ENCODE measurements at regions not wholly inside any gene's neighbourhood (a gene's known extent, or its start where the extent isn't known, plus 50 kb on each side); places are given as distances from the start of the nearest gene placed in this dataset.

DNA sequence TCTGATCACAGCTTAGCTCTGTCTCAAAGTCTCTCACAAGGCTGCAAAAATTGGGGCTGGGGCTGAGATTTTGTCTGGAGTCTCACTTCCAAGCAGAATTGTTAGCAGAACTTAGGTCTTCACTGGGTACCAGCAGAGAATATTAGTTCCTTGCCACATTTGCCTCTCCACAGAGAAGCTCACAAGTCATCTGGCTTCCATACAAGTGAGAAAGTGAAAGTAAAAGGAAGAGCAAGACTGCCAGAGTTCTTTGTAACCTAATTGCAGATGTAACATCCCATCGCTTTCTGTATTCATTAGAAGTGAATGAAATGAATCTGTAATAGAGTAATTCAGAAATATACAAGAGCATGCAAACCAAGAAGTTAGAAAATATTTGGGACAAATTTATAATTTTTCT lies 624.1 kb upstream of the GNPDA2 start:
- Histone ChIP-seq H3K4me3 (peak overlapping the region; percentile 44), H3K9ac (ENCODE audit: insufficient read length) (no peak overlapping the region), H3K9me3 (ENCODE audit: low read depth, low read length) (no peaks in the 10 kb centered on the region; the same call in 1 of the 2 replicates), H3K27ac (peak overlapping the region; percentile 61), H3K36me3 (ENCODE audit: insufficient read depth, low read length) (no peaks in the 10 kb centered on the region)
- TF ChIP-seq FOXP2 (optimal IDR thresholded peaks at IDR 0.05; ENCODE audit: control extremely low read depth, extremely low read length, insufficient read depth) (no peak), POLR2AphosphoS5 (IDR thresholded peaks at IDR 0.05; ENCODE audit: borderline replicate concordance, low read depth, low read length) (no peak), EZH2 (IDR thresholded peaks at IDR 0.05) (no peak)
- no peak for DNase-seq (ENCODE audit: low read depth, low spot score)

- no peak for TF ChIP-seq FOXP2 (optimal IDR thresholded peaks at IDR 0.05; ENCODE audit: control extremely low read depth, extremely low read length, insufficient read depth)
- TF ChIP-seq POLR2AphosphoS5 (IDR thresholded peaks at IDR 0.05; ENCODE audit: borderline replicate concordance, low read depth, low read length) = no peak
- TF ChIP-seq EZH2 (IDR thresholded peaks at IDR 0.05) = no peak
- no peak overlapping the region for H3K9ac ChIP-seq (ENCODE audit: insufficient read length)
- no peaks in the 10 kb centered on the region for H3K36me3 ChIP-seq (ENCODE audit: insufficient read depth, low read length)
- no peak overlapping the region for H3K27ac ChIP-seq
- no peak for DNase-seq (ENCODE audit: low read depth, low spot score)
- H3K4me3 ChIP-seq = no peak overlapping the region
- no peaks in the 10 kb centered on the region; the same call in 1 of the 2 replicates for H3K9me3 ChIP-seq (ENCODE audit: low read depth, low read length)
These were observed 623.5 kb upstream of the GNPDA2 start for GRCh38 chr4:45349859-45350258.

DNA sequence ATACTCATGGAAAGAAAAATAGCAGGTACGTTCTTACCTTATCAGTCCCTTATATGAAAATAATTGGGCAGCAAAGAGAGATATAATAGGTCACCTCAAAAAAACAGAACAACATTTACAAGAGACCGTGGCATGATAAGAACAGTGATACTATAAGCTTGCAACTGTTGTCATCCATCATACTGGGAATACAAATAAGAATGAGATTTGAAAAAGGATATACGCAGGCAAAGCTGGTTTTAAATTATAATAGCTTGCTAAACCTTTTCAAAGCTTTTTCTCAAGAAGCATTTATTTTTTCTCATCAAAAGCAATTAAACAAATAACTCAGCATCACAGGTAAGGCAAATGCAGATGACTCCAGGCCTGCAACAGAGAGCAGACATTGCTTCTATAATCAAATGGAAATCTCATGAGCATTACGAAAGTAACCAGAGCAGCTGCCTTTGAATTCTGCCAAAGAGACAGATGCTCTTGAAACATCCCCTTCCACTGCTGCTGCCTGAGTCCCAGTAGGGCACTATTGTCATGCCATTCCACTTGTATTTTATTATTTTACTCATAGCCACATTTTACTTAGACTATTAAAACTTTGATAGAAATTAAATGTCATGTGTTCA lies 620.6 kb upstream of the GNPDA2 start:
- H3K36me3 ChIP-seq (ENCODE audit: insufficient read depth, low read length) = no peaks in the 10 kb centered on the region
- H3K27ac ChIP-seq = 0 out of 2 replicates have a peak overlapping the region, but pooled peaks have one; percentile 20
- H3K4me3 ChIP-seq = no peak overlapping the region
- TF ChIP-seq EZH2 (IDR thresholded peaks at IDR 0.05) = no peak
- no peak for TF ChIP-seq FOXP2 (optimal IDR thresholded peaks at IDR 0.05; ENCODE audit: control extremely low read depth, extremely low read length, insufficient read depth)
- TF ChIP-seq POLR2AphosphoS5 (IDR thresholded peaks at IDR 0.05; ENCODE audit: borderline replicate concordance, low read depth, low read length) = no peak
- H3K9me3 ChIP-seq (ENCODE audit: low read depth, low read length) = no peaks in the 10 kb centered on the region
- DNase-seq (ENCODE audit: low read depth, low spot score) = no peak
- no peak overlapping the region for H3K9ac ChIP-seq (ENCODE audit: insufficient read length)

- Histone ChIP-seq H3K27ac (peak overlapping the region; percentile 70), H3K9me3 (ENCODE audit: low read depth, low read length) (no peaks in the 10 kb centered on the region), H3K4me3 (peak overlapping the region; percentile 50), H3K9ac (ENCODE audit: insufficient read length) (no peak overlapping the region), H3K36me3 (ENCODE audit: insufficient read depth, low read length) (no peaks in the 10 kb centered on the region)
- DNase-seq (ENCODE audit: low read depth, low spot score) = peak; percentile 66
- TF ChIP-seq POLR2AphosphoS5 (IDR thresholded peaks at IDR 0.05; ENCODE audit: borderline replicate concordance, low read depth, low read length) = peak; percentile 70
- TF ChIP-seq FOXP2 (optimal IDR thresholded peaks at IDR 0.05; ENCODE audit: control extremely low read depth, extremely low read length, insufficient read depth) = no peak
- TF ChIP-seq EZH2 (IDR thresholded peaks at IDR 0.05) = no peak
These were observed 619.2 kb upstream of the GNPDA2 start for GRCh38 chr4:45345558-45345957.

- TF ChIP-seq FOXP2 (optimal IDR thresholded peaks at IDR 0.05; ENCODE audit: control extremely low read depth, extremely low read length, insufficient read depth) = no peak
- no peak for TF ChIP-seq POLR2AphosphoS5 (IDR thresholded peaks at IDR 0.05; ENCODE audit: borderline replicate concordance, low read depth, low read length)
- TF ChIP-seq EZH2 (IDR thresholded peaks at IDR 0.05) = no peak
- H3K27ac ChIP-seq = no peak overlapping the region
- no peak for DNase-seq (ENCODE audit: low read depth, low spot score)
- no peaks in the 10 kb centered on the region for H3K9me3 ChIP-seq (ENCODE audit: low read depth, low read length)
- no peak overlapping the region for H3K9ac ChIP-seq (ENCODE audit: insufficient read length)
- no peak overlapping the region for H3K4me3 ChIP-seq
- no peaks in the 10 kb centered on the region for H3K36me3 ChIP-seq (ENCODE audit: insufficient read depth, low read length)
These were observed 605.4 kb upstream of the GNPDA2 start for GRCh38 chr4:45331802-45332201.

GRCh38 chr4:45327544-45327943 lies 601.2 kb upstream of the GNPDA2 start:
- Histone ChIP-seq H3K36me3 (ENCODE audit: insufficient read depth, low read length) (no peaks in the 10 kb centered on the region), H3K4me3 (no peak overlapping the region), H3K27ac (no peak overlapping the region), H3K9ac (ENCODE audit: insufficient read length) (no peak overlapping the region), H3K9me3 (ENCODE audit: low read depth, low read length) (no peaks in the 10 kb centered on the region)
- TF ChIP-seq POLR2AphosphoS5 (IDR thresholded peaks at IDR 0.05; ENCODE audit: borderline replicate concordance, low read depth, low read length) (no peak), EZH2 (IDR thresholded peaks at IDR 0.05) (no peak), FOXP2 (optimal IDR thresholded peaks at IDR 0.05; ENCODE audit: control extremely low read depth, extremely low read length, insufficient read depth) (no peak)
- no peak for DNase-seq (ENCODE audit: low read depth, low spot score)

DNA sequence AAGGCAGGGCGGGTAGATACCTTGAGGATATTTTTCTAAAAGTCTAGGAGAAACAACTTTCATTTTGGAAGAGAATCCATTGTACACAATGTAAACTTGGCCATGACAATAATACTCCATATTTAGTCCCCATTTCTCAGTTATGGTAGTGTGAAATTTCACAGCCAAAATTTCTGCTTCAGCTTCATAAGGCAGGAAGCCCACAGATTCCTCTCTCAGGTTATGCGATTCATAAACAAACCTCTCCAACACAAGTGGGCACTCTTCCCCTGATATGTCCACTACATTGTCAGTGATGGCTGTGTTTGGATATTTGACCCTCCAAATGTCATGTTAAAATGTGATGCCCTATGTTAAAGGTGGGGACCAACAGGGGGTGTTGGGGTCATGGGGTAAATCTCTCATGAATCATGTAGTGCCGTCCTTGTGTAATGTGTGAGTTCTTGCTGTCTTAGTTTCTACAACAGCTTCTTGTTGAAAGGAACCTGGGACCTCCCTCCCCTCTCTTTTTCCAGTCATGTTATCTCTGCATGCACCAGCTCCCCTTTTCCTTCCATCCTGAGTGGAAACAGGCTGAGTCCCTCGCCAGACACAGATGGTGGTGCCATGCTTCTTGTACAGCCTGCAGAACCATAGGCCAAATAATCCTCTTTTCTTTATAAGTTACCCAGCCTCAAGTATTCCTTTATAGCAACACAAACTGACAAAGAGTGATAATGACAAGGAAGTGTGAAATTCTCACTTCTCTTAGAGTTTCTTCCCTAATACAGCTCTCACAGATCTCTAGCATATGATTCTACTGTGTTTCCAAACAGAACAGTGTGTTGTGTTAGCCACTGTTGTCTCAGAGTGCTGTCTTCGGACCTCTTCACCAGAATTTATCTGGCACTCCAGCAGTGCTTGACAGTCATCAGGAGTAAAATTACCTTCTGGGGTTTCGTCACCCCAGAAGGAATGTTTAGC lies 598.4 kb upstream of the GNPDA2 start:
- no peak overlapping the region for H3K9ac ChIP-seq (ENCODE audit: insufficient read length)
- H3K4me3 ChIP-seq = no peak overlapping the region
- H3K9me3 ChIP-seq (ENCODE audit: low read depth, low read length) = no peaks in the 10 kb centered on the region
- no peak overlapping the region for H3K27ac ChIP-seq
- no peak for DNase-seq (ENCODE audit: low read depth, low spot score)
- H3K36me3 ChIP-seq (ENCODE audit: insufficient read depth, low read length) = no peaks in the 10 kb centered on the region
- no peak for TF ChIP-seq EZH2 (IDR thresholded peaks at IDR 0.05)
- no peak for TF ChIP-seq FOXP2 (optimal IDR thresholded peaks at IDR 0.05; ENCODE audit: control extremely low read depth, extremely low read length, insufficient read depth)
- TF ChIP-seq POLR2AphosphoS5 (IDR thresholded peaks at IDR 0.05; ENCODE audit: borderline replicate concordance, low read depth, low read length) = no peak

DNA sequence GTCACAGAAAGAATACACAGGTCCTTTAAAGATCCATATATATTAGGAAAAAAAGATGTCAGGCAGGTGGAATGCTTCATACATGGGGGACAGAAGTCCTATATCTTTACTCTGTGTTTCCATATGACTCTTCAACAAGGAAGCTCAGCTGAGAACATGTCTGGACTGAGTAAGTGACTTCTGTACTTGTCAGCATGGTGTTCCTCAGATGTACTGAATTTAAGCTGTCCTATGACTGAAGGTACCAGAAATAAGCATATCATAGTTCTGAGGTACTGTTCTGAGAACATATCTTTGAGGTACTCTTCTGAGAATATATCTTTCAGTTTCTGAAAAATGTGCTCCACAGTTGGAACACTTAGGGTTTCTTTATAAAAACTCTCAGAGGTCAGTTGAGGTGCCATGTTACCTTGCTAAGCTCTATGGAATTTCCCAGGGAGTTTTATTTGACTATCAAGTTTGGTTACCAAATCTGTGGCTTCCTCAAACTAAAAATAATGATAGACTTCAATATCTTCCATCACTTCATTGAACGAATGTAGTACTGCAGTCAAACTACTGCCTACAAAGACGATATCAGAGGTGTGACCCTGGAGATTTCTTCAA lies 597.2 kb upstream of the GNPDA2 start:
- TF ChIP-seq EZH2 (IDR thresholded peaks at IDR 0.05) (no peak), FOXP2 (optimal IDR thresholded peaks at IDR 0.05; ENCODE audit: control extremely low read depth, extremely low read length, insufficient read depth) (no peak), POLR2AphosphoS5 (IDR thresholded peaks at IDR 0.05; ENCODE audit: borderline replicate concordance, low read depth, low read length) (no peak)
- Histone ChIP-seq H3K4me3 (no peak overlapping the region), H3K36me3 (ENCODE audit: insufficient read depth, low read length) (no peaks in the 10 kb centered on the region), H3K9ac (ENCODE audit: insufficient read length) (no peak overlapping the region), H3K27ac (no peak overlapping the region), H3K9me3 (ENCODE audit: low read depth, low read length) (no peaks in the 10 kb centered on the region)
- no peak for DNase-seq (ENCODE audit: low read depth, low spot score)
